Testis (tissue), 2 donors: ENCODE measurements at regions not wholly inside any gene's neighbourhood (a gene's known extent, or its start where the extent isn't known, plus 50 kb on each side); places are given as distances from the start of the nearest gene placed in this dataset.

Experiments used
- DNase-seq: peaks from one replicate; pipeline ENCODE4 v3.0.0-alpha.2; 2019
- H3K27ac ChIP-seq, 2 donors: fragments of 200-600 bp; sonication (generic); one replicate each; pipeline ENCODE4 v1.5.1; 2019
- H3K27me3 ChIP-seq: fragments of 200-600 bp; sonication (generic); one replicate; pipeline ENCODE4 v1.5.1; 2019
- H3K36me3 ChIP-seq: fragments of 200-600 bp; sonication (generic); one replicate; pipeline ENCODE4 v1.5.1; 2017; ENCODE audit warnings: low read depth; ENCODE audit errors: missing control alignments
- H3K4me1 ChIP-seq: fragments of 200-600 bp; sonication (generic); one replicate; pipeline ENCODE4 v1.5.1; 2019
- H3K4me3 ChIP-seq, 2 donors: fragments of 200-600 bp; sonication (generic); one replicate each; pipeline ENCODE4 v1.5.1; 2017 to 2019
- H3K9me3 ChIP-seq: fragments of 200-600 bp; sonication (generic); one replicate; pipeline ENCODE4 v1.5.1; 2017
- POLR2A ChIP-seq: fragments of 450-650 bp; IDR thresholded peaks from one replicate; pipeline ENCODE4 v1.6.1; 2017; ENCODE audit warnings: antibody characterized with exemption, mild to moderate bottlenecking, moderate library complexity
- WGBS, 2 donors: methylation state at CpG; one replicate each; pipeline ENCODE4 v1.1.5; 2018; 5-methylcytosine and 5-hydroxymethylcytosine counted together
- intact Hi-C: fragments of 100-400 bp; cut with DNase I; formaldehyde crosslinking; loops from one replicate; pipeline ENCODE4 v1.15.1; 2023; ENCODE audit warnings: low total_unique reads
- TF ChIP-seq, protein P1 (sequence below), 3 experiments: fragments of 450-650 bp in 2 of 3; fragments of 200-600 bp in 1 of 3; sonication (generic) in 1 of 3; IDR thresholded peaks; one replicate each; pipeline ENCODE4 v1.5.1; 2016 to 2019; ENCODE audit warnings: antibody characterized with exemption in 3 of 3, mild to moderate bottlenecking in 2 of 3, moderate library complexity in 1 of 3

DNA sequence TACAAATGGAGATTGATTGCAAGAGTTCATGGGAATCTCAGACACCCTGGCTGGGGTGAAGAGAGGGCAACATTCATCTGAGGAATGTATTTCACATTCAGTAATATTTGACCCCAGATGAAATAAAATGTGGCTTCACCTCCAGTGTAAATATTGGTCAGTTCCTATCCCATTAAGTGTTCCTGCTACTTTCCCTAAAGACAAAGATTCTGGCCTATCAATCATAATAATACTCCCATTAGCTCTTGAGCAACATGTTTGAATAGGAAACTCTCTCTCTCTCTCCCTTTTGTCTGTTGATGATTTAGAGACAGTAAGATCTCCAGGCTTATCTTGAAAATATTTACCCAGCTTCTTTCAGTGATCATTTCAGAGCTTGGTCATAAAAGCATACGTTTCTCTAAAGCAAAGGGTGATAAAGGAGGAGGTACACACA, 70.1 kb downstream of the KCNJ2 start:
- WGBS, 2 donors, result 0 to 25% methylated on average over 1 of the region's 1 CpG
- Histone ChIP-seq H3K4me3 (no peak overlapping the region), H3K4me1 (no peaks in the 10 kb centered on the region), H3K9me3 (no peaks in the 10 kb centered on the region), H3K36me3 (no peaks in the 10 kb centered on the region), H3K27ac (no peak overlapping the region), H3K27me3 (no peaks in the 10 kb centered on the region)
- no peak for DNase-seq
- intact Hi-C loops, result no loop called here
- TF ChIP-seq, protein P1, sequence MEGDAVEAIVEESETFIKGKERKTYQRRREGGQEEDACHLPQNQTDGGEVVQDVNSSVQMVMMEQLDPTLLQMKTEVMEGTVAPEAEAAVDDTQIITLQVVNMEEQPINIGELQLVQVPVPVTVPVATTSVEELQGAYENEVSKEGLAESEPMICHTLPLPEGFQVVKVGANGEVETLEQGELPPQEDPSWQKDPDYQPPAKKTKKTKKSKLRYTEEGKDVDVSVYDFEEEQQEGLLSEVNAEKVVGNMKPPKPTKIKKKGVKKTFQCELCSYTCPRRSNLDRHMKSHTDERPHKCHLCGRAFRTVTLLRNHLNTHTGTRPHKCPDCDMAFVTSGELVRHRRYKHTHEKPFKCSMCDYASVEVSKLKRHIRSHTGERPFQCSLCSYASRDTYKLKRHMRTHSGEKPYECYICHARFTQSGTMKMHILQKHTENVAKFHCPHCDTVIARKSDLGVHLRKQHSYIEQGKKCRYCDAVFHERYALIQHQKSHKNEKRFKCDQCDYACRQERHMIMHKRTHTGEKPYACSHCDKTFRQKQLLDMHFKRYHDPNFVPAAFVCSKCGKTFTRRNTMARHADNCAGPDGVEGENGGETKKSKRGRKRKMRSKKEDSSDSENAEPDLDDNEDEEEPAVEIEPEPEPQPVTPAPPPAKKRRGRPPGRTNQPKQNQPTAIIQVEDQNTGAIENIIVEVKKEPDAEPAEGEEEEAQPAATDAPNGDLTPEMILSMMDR (IDR thresholded peaks at IDR 0.05), result no peak
- no peak for TF ChIP-seq POLR2A

DNA sequence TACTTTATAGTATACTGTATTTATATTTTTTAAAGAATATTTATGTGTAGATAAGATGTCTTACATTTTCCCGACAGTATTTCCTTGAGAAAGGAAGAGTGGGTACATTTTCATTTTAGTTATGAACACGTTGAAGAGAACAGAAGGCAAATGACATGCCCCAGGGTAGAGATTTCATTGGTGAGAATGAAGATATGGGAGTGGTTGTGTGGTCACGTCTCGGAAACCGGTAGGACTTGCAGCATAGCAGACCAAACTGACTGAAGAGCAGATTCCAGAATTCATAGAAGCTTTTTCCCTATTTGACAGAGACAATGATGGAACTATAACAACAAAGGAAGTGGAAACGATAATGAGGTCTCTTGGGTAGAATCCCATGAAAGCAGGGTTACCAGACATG, 71.7 kb downstream of the KCNJ2 start:
- Histone ChIP-seq H3K4me1 (no peaks in the 10 kb centered on the region), H3K36me3 (no peaks in the 10 kb centered on the region), H3K27ac (no peak overlapping the region), H3K9me3 (no peaks in the 10 kb centered on the region), H3K27me3 (no peaks in the 10 kb centered on the region), H3K4me3 (no peak overlapping the region)
- WGBS, 2 donors, result 89 to 94% methylated on average over 6 of the region's 6 CpGs
- no peak for TF ChIP-seq POLR2A
- TF ChIP-seq, protein P1 (IDR thresholded peaks at IDR 0.05), result no peak
- intact Hi-C loops, result no loop called here
- DNase-seq, result no peak

DNA sequence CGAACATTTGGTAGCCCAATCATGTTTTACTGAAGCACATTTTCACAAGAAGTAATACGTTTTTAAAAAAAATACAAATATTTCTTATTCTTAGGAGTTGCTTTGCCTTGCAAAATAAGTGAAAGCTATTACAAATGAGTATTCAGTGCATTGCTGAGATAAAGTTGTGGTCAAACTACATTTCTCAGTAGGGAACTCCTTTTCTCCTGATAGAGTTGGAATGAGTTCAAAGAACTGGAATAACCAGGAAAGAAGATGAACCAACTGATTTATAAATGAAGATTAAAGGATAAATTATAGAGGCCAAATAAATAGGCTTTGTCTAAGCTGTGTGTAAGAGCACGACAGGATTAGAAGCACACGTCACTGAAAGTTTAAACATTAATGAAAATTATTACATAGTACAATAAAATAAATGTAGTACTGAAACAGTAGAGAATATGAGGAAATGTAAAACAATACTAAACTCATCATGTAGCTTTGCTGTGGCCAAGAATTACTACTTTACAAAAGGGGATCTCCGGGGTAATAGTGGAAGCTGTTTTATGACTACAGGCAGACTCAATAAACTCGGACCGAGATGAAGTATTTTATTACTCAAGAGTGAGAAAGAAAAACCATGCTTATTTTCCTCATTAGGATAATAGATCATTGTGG, 73.6 kb downstream of the KCNJ2 start:
- Histone ChIP-seq H3K4me3 (no peak overlapping the region), H3K36me3 (no peaks in the 10 kb centered on the region), H3K27me3 (no peaks in the 10 kb centered on the region), H3K27ac (no peak overlapping the region), H3K9me3 (no peaks in the 10 kb centered on the region), H3K4me1 (no peaks in the 10 kb centered on the region)
- no peak for DNase-seq
- WGBS, 2 donors, result 59 to 64% methylated on average over 7 of the region's 7 CpGs
- TF ChIP-seq, protein P1 (IDR thresholded peaks at IDR 0.05), result no peak
- no peak for TF ChIP-seq POLR2A
- intact Hi-C loops, result no loop called here

DNA sequence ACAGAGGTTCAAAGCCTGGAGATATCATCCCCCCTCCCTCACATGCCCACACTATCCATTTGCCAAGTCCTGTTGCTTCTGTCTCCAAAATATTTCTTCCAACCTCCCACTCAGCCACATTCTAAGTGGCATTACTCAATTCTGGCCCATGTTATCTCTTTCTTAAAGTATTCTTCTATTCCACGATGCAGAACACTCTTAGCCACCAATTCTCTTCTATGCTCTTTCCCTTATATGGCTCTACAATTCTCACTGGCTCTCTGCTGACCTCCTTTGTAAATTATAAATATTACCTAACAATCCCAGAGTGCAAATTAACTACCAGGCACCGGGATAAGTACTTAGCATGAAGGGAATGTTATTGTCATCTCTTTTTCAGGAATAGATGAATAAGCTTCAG, 82.4 kb downstream of the KCNJ2 start:
- Histone ChIP-seq H3K9me3 (no peaks in the 10 kb centered on the region), H3K27ac (no peak overlapping the region), H3K27me3 (no peaks in the 10 kb centered on the region), H3K4me3 (no peak overlapping the region), H3K36me3 (no peaks in the 10 kb centered on the region), H3K4me1 (no peaks in the 10 kb centered on the region)
- intact Hi-C loops, result no loop called here
- 62 to 63% methylated on average over 2 of the region's 2 CpGs for WGBS, 2 donors
- no peak for DNase-seq
- TF ChIP-seq, protein P1 (IDR thresholded peaks at IDR 0.05), result no peak
- no peak for TF ChIP-seq POLR2A

DNA sequence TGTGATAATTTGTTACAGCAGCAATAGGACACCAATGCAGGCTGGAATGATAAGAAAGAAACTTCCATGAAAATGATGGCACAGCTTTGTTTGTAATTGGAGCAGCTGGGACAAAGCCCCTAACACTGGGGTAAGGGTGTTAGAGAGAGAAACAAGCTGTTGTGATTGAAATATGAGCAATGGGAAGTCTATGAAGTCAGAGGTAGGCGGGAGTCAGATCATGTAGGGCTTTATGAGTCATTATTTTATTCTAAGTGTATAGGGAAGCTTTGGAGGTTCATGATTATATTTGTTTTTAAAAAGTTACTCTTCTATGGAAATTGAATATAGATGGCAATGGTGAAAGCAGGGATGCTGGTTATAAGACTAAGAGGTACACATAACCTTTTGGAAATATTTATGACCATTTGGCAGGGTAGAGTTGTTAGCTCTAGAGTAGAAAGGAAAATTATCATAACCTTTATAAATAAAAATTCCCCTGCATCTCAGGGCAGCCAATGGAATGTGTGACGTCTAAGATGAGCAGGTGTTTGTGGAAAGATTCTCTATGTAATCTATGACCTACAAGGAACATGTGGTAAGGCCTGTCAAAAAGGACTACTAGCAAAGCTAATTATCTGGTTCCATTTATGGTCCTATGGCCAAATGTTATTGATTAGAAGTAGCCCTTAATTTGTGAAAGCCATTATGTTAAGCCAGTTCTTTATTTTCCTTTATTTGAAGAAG, 85.6 kb downstream of the KCNJ2 start:
- TF ChIP-seq, protein P1 (IDR thresholded peaks at IDR 0.05), result no peak
- no peak for TF ChIP-seq POLR2A
- Histone ChIP-seq H3K27me3 (no peaks in the 10 kb centered on the region), H3K9me3 (no peaks in the 10 kb centered on the region), H3K4me3 (no peak overlapping the region), H3K36me3 (no peaks in the 10 kb centered on the region), H3K4me1 (no peaks in the 10 kb centered on the region), H3K27ac (no peak overlapping the region)
- no peak for DNase-seq
- 85 to 88% methylated on average over 2 of the region's 2 CpGs for WGBS, 2 donors
- intact Hi-C loops, result no loop called here
